Fibroblast of pulmonary artery (primary cell): ENCODE measurements at regions not wholly inside any gene's neighbourhood (a gene's known extent, or its start where the extent isn't known, plus 50 kb on each side); places are given as distances from the start of the nearest gene placed in this dataset.
"Not testable (repeated sequence)": the region's sequence is repeated elsewhere in the genome, so short reads cannot be mapped to it uniquely, and the experiment has no call there.

ENCODE experiments used
- DNase-seq: peaks from one replicate; pipeline ENCODE4 v3.0.0-alpha.2; 2010; ENCODE audit warnings: low read depth
- H3K4me3 ChIP-seq: replicated peaks from 2 replicates; pipeline ENCODE4 v1.5.1; 2011; ENCODE audit warnings: low read depth, mild to moderate bottlenecking, control low read depth, low read length, moderate library complexity
- TF ChIP-seq, protein P1 (sequence below): IDR thresholded peaks from 2 replicates; pipeline ENCODE4 v1.5.1; 2011; ENCODE audit warnings: mild to moderate bottlenecking, control low read depth, low read length, inconsistent platforms; ENCODE audit errors: missing control alignments

DNA sequence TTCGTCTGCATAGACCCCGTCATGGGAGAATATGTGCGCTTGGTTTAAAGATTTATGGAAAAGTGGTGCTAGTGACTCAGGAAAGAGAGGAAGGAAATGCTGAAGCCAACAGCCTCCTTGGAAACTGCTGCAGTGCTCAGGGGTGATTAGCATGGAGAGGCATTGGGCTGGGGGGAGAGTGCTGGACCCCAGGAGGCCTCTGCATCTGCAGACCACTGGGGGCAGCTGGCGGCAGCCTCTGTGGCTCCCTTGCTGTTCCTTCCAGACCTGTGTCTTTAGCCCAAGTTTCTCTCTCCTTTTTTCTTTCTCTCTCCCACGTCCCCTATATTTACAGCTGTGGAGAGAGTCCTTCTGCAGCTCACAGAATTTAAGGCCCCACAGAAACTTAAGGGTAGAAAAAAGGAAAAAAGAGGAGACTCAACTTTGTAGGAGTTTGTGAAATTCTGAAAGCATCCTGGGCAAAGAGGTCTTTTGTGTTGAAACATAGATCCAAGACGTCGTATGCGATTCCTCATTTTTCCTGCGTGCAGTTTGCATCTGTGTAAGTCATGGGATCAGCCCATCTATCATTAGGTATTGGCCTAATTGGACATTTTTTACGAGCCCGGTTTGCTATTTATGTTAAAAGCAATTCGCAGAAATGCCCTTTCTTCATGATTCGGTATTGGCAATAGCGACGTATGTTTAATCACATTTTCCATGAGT lies 116.2 kb upstream of the ZNF536 start:
- DNase-seq = no peak
- TF ChIP-seq, protein P1, sequence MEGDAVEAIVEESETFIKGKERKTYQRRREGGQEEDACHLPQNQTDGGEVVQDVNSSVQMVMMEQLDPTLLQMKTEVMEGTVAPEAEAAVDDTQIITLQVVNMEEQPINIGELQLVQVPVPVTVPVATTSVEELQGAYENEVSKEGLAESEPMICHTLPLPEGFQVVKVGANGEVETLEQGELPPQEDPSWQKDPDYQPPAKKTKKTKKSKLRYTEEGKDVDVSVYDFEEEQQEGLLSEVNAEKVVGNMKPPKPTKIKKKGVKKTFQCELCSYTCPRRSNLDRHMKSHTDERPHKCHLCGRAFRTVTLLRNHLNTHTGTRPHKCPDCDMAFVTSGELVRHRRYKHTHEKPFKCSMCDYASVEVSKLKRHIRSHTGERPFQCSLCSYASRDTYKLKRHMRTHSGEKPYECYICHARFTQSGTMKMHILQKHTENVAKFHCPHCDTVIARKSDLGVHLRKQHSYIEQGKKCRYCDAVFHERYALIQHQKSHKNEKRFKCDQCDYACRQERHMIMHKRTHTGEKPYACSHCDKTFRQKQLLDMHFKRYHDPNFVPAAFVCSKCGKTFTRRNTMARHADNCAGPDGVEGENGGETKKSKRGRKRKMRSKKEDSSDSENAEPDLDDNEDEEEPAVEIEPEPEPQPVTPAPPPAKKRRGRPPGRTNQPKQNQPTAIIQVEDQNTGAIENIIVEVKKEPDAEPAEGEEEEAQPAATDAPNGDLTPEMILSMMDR = no peak
- H3K4me3 ChIP-seq = no peak overlapping the region

DNA sequence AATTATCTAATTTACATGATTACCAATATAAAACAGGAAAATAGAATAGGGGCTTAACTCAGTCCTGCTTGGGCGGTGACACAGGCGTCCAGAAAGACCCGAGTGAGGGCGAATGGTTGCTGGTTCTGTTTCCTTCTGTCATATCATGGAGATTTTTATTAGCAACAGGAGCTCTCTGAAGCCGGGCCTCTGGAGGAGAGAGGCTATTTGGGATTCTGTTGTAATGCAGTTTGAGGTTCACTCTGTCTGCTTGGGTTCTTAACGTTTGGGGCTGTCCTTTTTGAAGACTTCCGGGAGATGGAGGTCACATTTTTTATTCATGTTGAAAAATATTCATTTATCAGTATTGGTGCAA lies 115.7 kb upstream of the ZNF536 start:
- TF ChIP-seq, protein P1 = no peak
- no peak overlapping the region for H3K4me3 ChIP-seq
- DNase-seq = no peak

DNA sequence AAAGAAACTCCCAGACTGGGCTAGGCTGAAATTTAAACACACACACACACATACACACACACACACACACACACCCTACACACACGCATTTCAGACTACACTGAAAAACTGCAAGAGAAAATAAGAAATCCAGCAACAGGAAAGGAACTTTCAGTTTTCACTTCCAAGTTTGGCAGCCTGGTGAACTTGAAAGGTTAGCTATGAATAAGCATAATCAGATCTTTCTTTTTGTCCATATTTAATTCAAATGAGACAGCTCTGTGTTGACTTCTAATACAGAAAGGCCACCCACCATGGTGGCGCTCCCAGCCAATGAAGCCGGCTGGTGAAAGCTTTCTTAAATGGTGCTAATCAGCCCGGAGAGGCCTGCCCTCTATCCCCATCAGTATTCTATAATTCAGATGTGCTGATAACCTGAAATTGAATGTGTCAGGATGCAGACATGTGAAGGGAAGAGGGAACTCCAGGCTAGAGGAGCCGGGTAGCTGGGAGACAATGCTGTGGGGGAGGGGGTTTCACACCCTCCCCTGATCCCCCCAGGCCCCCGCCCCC lies 108.3 kb upstream of the ZNF536 start:
- TF ChIP-seq, protein P1 = no peak
- no peak overlapping the region for H3K4me3 ChIP-seq
- DNase-seq = no peak

DNA sequence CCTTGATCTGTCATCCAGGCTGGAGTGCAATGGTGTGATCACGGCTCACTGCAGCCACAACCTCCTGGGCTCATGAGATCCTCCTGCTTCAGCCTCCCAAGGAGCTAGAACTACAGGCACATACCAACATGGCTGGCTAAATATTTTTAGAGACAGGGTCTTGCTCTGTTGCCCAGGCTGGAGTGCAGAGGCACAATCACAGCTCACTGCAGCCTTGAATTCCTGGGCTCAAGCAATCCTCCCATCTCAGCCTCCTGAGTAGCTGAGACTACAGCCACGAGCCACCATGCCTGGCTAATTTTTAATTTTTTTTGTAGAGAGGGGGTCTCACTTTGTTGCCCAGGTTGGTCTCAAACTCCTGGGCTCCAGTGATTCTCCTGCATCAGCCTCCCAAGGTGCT lies 106.3 kb upstream of the ZNF536 start:
- not testable (repeated sequence) for H3K4me3 ChIP-seq, DNase-seq

DNA sequence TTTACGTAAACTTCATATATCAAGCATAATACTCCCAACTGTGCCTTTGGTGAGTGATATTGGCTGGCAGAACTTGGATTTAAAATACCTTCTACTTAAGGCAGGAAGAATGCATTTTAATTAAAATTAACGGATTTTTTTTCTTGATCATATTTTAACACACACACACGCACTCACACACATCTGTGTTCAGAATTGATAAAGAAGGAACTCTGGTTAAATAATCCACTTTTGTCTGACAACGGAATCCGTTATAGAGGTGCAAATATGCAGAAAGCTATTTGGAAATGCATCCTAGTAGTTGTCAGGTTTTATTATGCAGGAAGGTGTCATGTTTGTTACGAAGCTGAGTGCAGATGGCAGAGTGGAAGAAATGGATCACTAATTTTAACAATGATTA lies 105.5 kb upstream of the ZNF536 start:
- DNase-seq = no peak
- TF ChIP-seq, protein P1 = no peak
- H3K4me3 ChIP-seq = no peak overlapping the region

DNA sequence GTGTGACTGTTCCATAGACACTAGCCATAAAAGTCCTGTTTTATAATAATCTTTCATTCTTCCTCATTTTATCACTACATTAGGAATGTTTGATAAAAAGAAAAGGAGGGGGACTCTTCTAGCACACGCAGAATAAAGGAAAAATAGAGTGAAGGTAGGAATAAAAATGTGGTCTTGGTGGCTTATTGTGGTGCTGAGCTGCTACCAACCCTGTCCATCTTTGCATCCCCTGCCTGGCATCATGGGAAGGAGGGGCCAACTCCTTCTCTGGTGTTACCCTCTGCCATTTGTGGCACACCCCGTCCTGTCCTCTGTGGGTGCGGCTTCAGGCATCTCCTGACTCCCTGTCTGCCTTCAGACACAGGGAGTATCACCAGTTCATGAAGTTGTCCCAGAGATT lies 104.9 kb upstream of the ZNF536 start:
- DNase-seq = no peak
- no peak overlapping the region for H3K4me3 ChIP-seq
- TF ChIP-seq, protein P1 = no peak

DNA sequence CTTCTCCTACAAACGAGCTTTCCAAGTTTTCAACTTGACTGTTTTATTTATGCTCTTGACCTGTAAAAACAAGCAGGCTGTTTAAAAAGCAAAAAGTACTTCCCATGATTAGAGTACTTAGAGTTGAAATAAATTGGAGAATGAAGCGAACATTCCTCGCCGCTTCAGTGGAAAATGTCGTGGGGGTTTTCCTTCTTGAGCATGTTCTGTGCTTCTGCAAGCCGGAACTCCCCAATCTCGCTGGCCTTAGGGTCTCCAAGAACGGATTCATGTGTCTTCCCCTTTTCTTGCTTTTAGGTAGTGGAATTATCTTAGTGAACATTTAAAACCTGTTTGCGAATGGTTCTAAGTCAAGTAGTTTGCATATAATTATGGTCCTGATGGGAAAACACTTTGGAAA lies 103.6 kb upstream of the ZNF536 start:
- H3K4me3 ChIP-seq = no peak overlapping the region
- TF ChIP-seq, protein P1 = no peak
- DNase-seq = no peak
